ENCODE measurements at regions not wholly inside any gene's neighbourhood (a gene's known extent, or its start where the extent isn't known, plus 50 kb on each side); places are given as distances from the start of the nearest gene placed in this dataset.

DNA sequence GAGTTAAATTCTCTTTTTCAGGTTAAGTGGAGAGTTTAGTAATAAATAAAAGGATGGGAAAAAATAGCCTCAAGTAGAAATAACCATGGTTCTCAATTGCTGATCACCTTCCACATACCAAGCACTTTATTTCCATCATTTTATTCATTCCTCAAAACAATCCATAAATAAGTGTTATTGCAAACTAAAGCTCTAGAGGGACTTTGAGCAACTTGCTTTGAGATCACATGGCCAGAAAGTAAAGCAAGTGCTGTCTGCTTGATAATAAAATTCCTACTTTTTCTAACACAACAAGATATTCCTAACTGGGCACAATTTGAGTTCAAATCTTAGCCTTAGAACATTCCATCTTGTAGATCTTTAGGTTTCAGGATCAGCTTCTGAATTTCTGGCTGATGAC lies 97.1 kb upstream of the C1orf87 start:
- no peak overlapping the region for H3K4me2 ChIP-seq (ENCODE audit: extremely low read depth, insufficient read depth, low read length)
- no peaks in the 10 kb centered on the region for H4K20me1 ChIP-seq (ENCODE audit: control insufficient read depth, extremely low read depth, insufficient read depth, low read length)
- H3K4me1 ChIP-seq (ENCODE audit: control insufficient read depth, extremely low read depth, insufficient read depth, low read length) = peaks cover 3% of the 10 kb centered on the region
- DNase-seq (ENCODE audit: low read depth in 2 of 2) = no peak
- H3K27ac ChIP-seq (ENCODE audit: insufficient read depth, low read length) = no peak overlapping the region
- no peaks in the 10 kb centered on the region for H3K36me3 ChIP-seq (ENCODE audit: control insufficient read depth, insufficient read depth, low read length)
- H2AFZ ChIP-seq (ENCODE audit: low read length) = no peak overlapping the region
- no peaks in the 10 kb centered on the region for H3K27me3 ChIP-seq (ENCODE audit: control insufficient read depth, insufficient read depth, low read length)
- no peak for TF ChIP-seq EZH2 (IDR thresholded peaks at IDR 0.05; ENCODE audit: low read length, missing control alignments)
- TF ChIP-seq, protein P1, sequence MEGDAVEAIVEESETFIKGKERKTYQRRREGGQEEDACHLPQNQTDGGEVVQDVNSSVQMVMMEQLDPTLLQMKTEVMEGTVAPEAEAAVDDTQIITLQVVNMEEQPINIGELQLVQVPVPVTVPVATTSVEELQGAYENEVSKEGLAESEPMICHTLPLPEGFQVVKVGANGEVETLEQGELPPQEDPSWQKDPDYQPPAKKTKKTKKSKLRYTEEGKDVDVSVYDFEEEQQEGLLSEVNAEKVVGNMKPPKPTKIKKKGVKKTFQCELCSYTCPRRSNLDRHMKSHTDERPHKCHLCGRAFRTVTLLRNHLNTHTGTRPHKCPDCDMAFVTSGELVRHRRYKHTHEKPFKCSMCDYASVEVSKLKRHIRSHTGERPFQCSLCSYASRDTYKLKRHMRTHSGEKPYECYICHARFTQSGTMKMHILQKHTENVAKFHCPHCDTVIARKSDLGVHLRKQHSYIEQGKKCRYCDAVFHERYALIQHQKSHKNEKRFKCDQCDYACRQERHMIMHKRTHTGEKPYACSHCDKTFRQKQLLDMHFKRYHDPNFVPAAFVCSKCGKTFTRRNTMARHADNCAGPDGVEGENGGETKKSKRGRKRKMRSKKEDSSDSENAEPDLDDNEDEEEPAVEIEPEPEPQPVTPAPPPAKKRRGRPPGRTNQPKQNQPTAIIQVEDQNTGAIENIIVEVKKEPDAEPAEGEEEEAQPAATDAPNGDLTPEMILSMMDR (conservative IDR thresholded peaks at IDR 0.05 in 1 of 2, IDR thresholded peaks at IDR 0.05 in 1 of 2; ENCODE audit: low read depth in 1 of 2, low read length in 2 of 2) = peak; percentile 26 to 27
- no peak overlapping the region for H3K4me3 ChIP-seq (replicated peaks in 1 of 4; ENCODE audit: control extremely low read depth in 1 of 4, insufficient read depth in 1 of 4, low read depth in 3 of 4, low read length in 4 of 4)
- H3K79me2 ChIP-seq (ENCODE audit: control insufficient read depth, insufficient read depth, low read length) = no peaks in the 10 kb centered on the region
- H3K9me3 ChIP-seq (ENCODE audit: control insufficient read depth, insufficient read depth, low read depth, low read length) = no peaks in the 10 kb centered on the region
- no peak overlapping the region for H3K9ac ChIP-seq (ENCODE audit: insufficient read depth, low read length)

- Histone ChIP-seq H3K4me1 (ENCODE audit: control insufficient read depth, extremely low read depth, insufficient read depth, low read length) (peaks cover 3% of the 10 kb centered on the region), H3K9me3 (ENCODE audit: control insufficient read depth, insufficient read depth, low read depth, low read length) (no peaks in the 10 kb centered on the region), H3K36me3 (ENCODE audit: control insufficient read depth, insufficient read depth, low read length) (no peaks in the 10 kb centered on the region), H3K4me2 (ENCODE audit: extremely low read depth, insufficient read depth, low read length) (no peak overlapping the region), H3K9ac (ENCODE audit: insufficient read depth, low read length) (no peak overlapping the region), H3K27me3 (ENCODE audit: control insufficient read depth, insufficient read depth, low read length) (no peaks in the 10 kb centered on the region), H3K27ac (ENCODE audit: insufficient read depth, low read length) (no peak overlapping the region), H3K4me3 (replicated peaks in 1 of 4; ENCODE audit: control extremely low read depth in 1 of 4, insufficient read depth in 1 of 4, low read depth in 3 of 4, low read length in 4 of 4) (no peak overlapping the region), H4K20me1 (ENCODE audit: control insufficient read depth, extremely low read depth, insufficient read depth, low read length) (no peaks in the 10 kb centered on the region), H2AFZ (ENCODE audit: low read length) (no peak overlapping the region), H3K79me2 (ENCODE audit: control insufficient read depth, insufficient read depth, low read length) (no peaks in the 10 kb centered on the region)
- DNase-seq (ENCODE audit: low read depth in 2 of 2) = peak; percentile 51 to 75
- TF ChIP-seq EZH2 (IDR thresholded peaks at IDR 0.05; ENCODE audit: low read length, missing control alignments) = no peak
- TF ChIP-seq, protein P1 (conservative IDR thresholded peaks at IDR 0.05 in 1 of 2, IDR thresholded peaks at IDR 0.05 in 1 of 2; ENCODE audit: low read depth in 1 of 2, low read length in 2 of 2) = no peak
Observed at GRCh38 chr1:60169206-60169605, 95.6 kb upstream of the C1orf87 start.

DNA sequence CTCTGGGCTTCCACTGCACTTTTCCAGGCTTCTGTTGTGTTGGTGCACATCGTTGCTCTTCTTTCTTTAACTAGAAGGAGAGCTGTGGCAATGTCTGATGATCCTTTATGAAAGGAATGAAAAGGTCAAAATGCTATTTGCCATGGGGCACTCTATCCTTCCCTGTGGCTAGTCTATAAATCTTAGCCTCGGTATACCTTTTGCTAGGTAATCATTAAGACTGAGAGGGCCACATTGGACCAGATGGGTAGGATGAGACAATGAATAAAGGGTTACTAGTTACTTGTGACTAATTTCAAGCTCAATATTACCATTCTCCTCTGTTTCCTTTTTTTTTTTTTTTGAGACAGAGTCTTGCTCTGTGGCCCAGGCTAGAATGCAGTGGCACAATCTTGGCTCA lies 89.4 kb upstream of the C1orf87 start:
- no peaks in the 10 kb centered on the region for H4K20me1 ChIP-seq (ENCODE audit: control insufficient read depth, extremely low read depth, insufficient read depth, low read length)
- TF ChIP-seq, protein P1 (conservative IDR thresholded peaks at IDR 0.05 in 1 of 2, IDR thresholded peaks at IDR 0.05 in 1 of 2; ENCODE audit: low read depth in 1 of 2, low read length in 2 of 2) = no peak
- no peak for TF ChIP-seq EZH2 (IDR thresholded peaks at IDR 0.05; ENCODE audit: low read length, missing control alignments)
- no peak overlapping the region for H2AFZ ChIP-seq (ENCODE audit: low read length)
- no peak overlapping the region for H3K27ac ChIP-seq (ENCODE audit: insufficient read depth, low read length)
- no peaks in the 10 kb centered on the region for H3K36me3 ChIP-seq (ENCODE audit: control insufficient read depth, insufficient read depth, low read length)
- no peak overlapping the region for H3K4me3 ChIP-seq (replicated peaks in 1 of 4; ENCODE audit: control extremely low read depth in 1 of 4, insufficient read depth in 1 of 4, low read depth in 3 of 4, low read length in 4 of 4)
- DNase-seq (ENCODE audit: low read depth in 2 of 2) = no peak
- H3K9ac ChIP-seq (ENCODE audit: insufficient read depth, low read length) = no peak overlapping the region
- H3K4me2 ChIP-seq (ENCODE audit: extremely low read depth, insufficient read depth, low read length) = no peak overlapping the region
- H3K27me3 ChIP-seq (ENCODE audit: control insufficient read depth, insufficient read depth, low read length) = peaks cover 2% of the 10 kb centered on the region
- H3K9me3 ChIP-seq (ENCODE audit: control insufficient read depth, insufficient read depth, low read depth, low read length) = no peaks in the 10 kb centered on the region
- no peaks in the 10 kb centered on the region for H3K4me1 ChIP-seq (ENCODE audit: control insufficient read depth, extremely low read depth, insufficient read depth, low read length)
- no peaks in the 10 kb centered on the region for H3K79me2 ChIP-seq (ENCODE audit: control insufficient read depth, insufficient read depth, low read length)

Measured in fibroblast of lung (primary cell).